Thyroid gland (tissue), 4 donors: ENCODE measurements at regions not wholly inside any gene's neighbourhood (a gene's known extent, or its start where the extent isn't known, plus 50 kb on each side); places are given as distances from the start of the nearest gene placed in this dataset.

Experiments
- DNase-seq, 2 donors: peaks; one replicate each; pipeline ENCODE4 v3.0.0-alpha.2; 2019
- H3K27ac ChIP-seq, 3 donors: fragments of 200-600 bp; sonication (generic); 1 replicate in 2 of 3; 2 replicates in 1 of 3; pipeline ENCODE4 v1.5.1; 2016 to 2019; ENCODE audit warnings: mild to moderate bottlenecking in 1 of 3, moderate library complexity in 1 of 3
- H3K27me3 ChIP-seq: fragments of 200-600 bp; sonication (generic); one replicate; pipeline ENCODE4 v1.5.1; 2019
- H3K36me3 ChIP-seq, 2 donors: fragments of 200-600 bp; sonication (generic); one replicate each; pipeline ENCODE4 v1.5.1; 2016 to 2019
- H3K4me1 ChIP-seq, 2 donors: fragments of 200-600 bp; sonication (generic); one replicate each; pipeline ENCODE4 v1.5.1; 2017 to 2019
- H3K4me3 ChIP-seq, 3 donors: fragments of 200-600 bp; sonication (generic); replicated peaks in 1 of 3; 1 replicate in 2 of 3; 2 replicates in 1 of 3; pipeline ENCODE4 v1.5.1; 2016; ENCODE audit warnings: mild to moderate bottlenecking in 1 of 3
- H3K9me3 ChIP-seq: fragments of 200-600 bp; sonication (generic); one replicate; pipeline ENCODE4 v1.5.1; 2017
- CTCF ChIP-seq, 6 experiments: fragments of 200-600 bp in 3 of 6; fragments of 450-650 bp in 3 of 6; sonication (generic) in 3 of 6; IDR thresholded peaks; one replicate each; pipeline ENCODE4 v1.5.1; 2016 to 2019; ENCODE audit warnings: antibody characterized with exemption in 6 of 6, mild to moderate bottlenecking in 2 of 6, inconsistent platforms in 1 of 6, moderate library complexity in 1 of 6
- POLR2A ChIP-seq, 2 donors: fragments of 450-650 bp; IDR thresholded peaks; one replicate each; pipeline ENCODE4 v1.6.1; 2017; ENCODE audit warnings: antibody characterized with exemption in 2 of 2, mild to moderate bottlenecking in 2 of 2, moderate library complexity in 1 of 2
- WGBS, 2 donors: methylation state at CpG; one replicate each; pipeline ENCODE4 v1.1.5; 2017; 5-methylcytosine and 5-hydroxymethylcytosine counted together
- intact Hi-C: fragments of 100-400 bp; cut with DNase I; formaldehyde crosslinking; loops from one replicate; pipeline ENCODE4 v1.15.1; 2023

GRCh38 chr15:92268900-92269299 lies 124.8 kb upstream of the ST8SIA2 start:
- H3K27ac ChIP-seq = no peak overlapping the region
- intact Hi-C loops = no loop called here
- peak in 1 of 2 donors; percentile 6 for DNase-seq
- no peaks in the 10 kb centered on the region for H3K9me3 ChIP-seq
- no peak for TF ChIP-seq POLR2A (IDR thresholded peaks at IDR 0.05)
- no peak for TF ChIP-seq CTCF (IDR thresholded peaks at IDR 0.05)
- H3K27me3 ChIP-seq = no peaks in the 10 kb centered on the region
- WGBS, 2 donors = 73 to 75% methylated on average over 3 of the region's 3 CpGs
- H3K4me1 ChIP-seq = no peaks in the 10 kb centered on the region
- no peaks in the 10 kb centered on the region for H3K36me3 ChIP-seq
- no peak overlapping the region for H3K4me3 ChIP-seq

GRCh38 chr15:92271179-92271578 lies 122.5 kb upstream of the ST8SIA2 start:
- Histone ChIP-seq H3K4me1 (no peaks in the 10 kb centered on the region), H3K9me3 (no peaks in the 10 kb centered on the region), H3K27ac (no peak overlapping the region), H3K4me3 (no peak overlapping the region), H3K27me3 (no peaks in the 10 kb centered on the region), H3K36me3 (no peaks in the 10 kb centered on the region)
- intact Hi-C loops = no loop called here
- no peak for DNase-seq
- 64 to 95% methylated on average over 1 of the region's 1 CpG for WGBS, 2 donors
- TF ChIP-seq POLR2A (IDR thresholded peaks at IDR 0.05) (no peak), CTCF (IDR thresholded peaks at IDR 0.05) (no peak)

- Histone ChIP-seq H3K9me3 (no peaks in the 10 kb centered on the region), H3K27ac (no peak overlapping the region), H3K27me3 (no peaks in the 10 kb centered on the region), H3K4me3 (no peak overlapping the region), H3K4me1 (no peaks in the 10 kb centered on the region), H3K36me3 (no peaks in the 10 kb centered on the region)
- no peak for DNase-seq
- intact Hi-C loops = no loop called here
- WGBS, 2 donors = 97 to 98% methylated on average over 1 of the region's 1 CpG
- TF ChIP-seq CTCF (IDR thresholded peaks at IDR 0.05) = no peak
- TF ChIP-seq POLR2A (IDR thresholded peaks at IDR 0.05) = no peak
Observed at GRCh38 chr15:92272106-92272505, 121.6 kb upstream of the ST8SIA2 start.

- DNase-seq = no peak
- Histone ChIP-seq H3K4me1 (no peaks in the 10 kb centered on the region), H3K27ac (no peak overlapping the region), H3K27me3 (no peaks in the 10 kb centered on the region), H3K9me3 (no peaks in the 10 kb centered on the region), H3K4me3 (no peak overlapping the region), H3K36me3 (no peaks in the 10 kb centered on the region)
- intact Hi-C loops = no loop called here
- WGBS, 2 donors = 81 to 83% methylated on average over 3 of the region's 3 CpGs
- TF ChIP-seq POLR2A (IDR thresholded peaks at IDR 0.05) = no peak
- TF ChIP-seq CTCF (IDR thresholded peaks at IDR 0.05) = no peak
Observed at GRCh38 chr15:92273286-92273685, 120.4 kb upstream of the ST8SIA2 start.

- TF ChIP-seq CTCF (IDR thresholded peaks at IDR 0.05) = no peak
- TF ChIP-seq POLR2A (IDR thresholded peaks at IDR 0.05) = no peak
- no peaks in the 10 kb centered on the region for H3K36me3 ChIP-seq
- no peak for DNase-seq
- H3K4me3 ChIP-seq = no peak overlapping the region
- WGBS, 2 donors = 67 to 69% methylated on average over 6 of the region's 6 CpGs
- H3K27ac ChIP-seq = no peak overlapping the region
- no peaks in the 10 kb centered on the region for H3K27me3 ChIP-seq
- no peaks in the 10 kb centered on the region for H3K9me3 ChIP-seq
- H3K4me1 ChIP-seq = no peaks in the 10 kb centered on the region
- intact Hi-C loops = no loop called here
Observed at GRCh38 chr15:92273723-92274122, 120.0 kb upstream of the ST8SIA2 start.
